ENCODE measurements at regions not wholly inside any gene's neighbourhood (a gene's known extent, or its start where the extent isn't known, plus 50 kb on each side); places are given as distances from the start of the nearest gene placed in this dataset.

DNA sequence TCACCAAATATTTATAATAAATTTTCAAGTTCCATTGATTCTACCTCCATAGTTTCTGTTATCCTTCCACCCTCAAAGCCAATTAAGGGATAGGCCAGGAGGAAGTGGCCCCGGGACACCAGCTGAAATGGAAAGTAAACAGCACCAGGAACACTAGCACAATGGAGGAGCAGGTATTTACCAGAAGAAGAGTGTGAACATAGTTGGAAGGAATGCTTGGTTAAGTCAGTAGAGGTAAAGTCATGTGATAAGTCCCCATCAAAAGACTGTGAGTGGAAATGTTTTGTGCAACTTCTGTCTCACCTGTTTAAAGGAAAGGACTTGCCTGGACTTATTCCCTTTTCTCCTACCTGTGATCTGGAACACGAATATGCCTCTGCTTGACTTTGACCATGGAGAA lies 146.7 kb upstream of the RAI14 start:
- DNase-seq: no peak

DNA sequence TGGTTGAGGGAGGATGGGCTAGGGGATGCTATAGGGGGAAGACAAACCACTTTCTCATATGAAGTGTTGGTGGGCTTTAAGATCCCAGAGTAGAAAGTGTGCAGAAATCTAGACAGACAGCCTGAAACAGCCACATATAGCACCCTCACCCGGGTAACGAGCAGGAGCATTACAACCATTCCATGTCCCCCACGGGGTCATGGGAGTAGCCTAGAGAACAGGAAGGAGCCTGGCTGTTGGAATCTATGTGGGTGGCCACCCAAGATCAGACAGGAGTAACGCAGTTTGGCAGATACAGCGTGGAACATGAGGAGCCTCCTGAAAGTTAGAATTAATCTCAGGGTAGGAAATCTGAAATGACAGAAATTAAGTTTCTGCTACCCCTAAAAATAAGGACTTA lies 146.1 kb upstream of the RAI14 start:
- DNase-seq: no peak

DNA sequence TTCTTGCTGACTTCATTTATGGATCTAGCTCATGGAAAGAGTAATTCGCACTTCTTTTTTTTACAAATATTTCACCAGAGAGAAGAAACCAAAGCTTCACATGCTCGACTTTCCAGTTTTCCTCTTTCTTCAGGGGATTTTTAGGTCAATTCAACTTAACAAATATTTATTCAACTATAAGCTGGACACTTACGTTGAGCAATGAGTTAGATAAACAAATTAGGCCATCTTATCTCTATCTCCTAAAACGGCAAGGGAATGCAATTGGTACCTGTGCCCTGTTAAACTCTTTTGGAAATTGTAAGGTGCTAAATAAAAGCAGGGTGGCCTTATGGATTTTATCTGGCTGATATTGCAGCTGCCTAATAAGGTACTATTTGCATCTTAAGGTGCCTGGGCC lies 145.1 kb upstream of the RAI14 start:
- no peak for DNase-seq

DNA sequence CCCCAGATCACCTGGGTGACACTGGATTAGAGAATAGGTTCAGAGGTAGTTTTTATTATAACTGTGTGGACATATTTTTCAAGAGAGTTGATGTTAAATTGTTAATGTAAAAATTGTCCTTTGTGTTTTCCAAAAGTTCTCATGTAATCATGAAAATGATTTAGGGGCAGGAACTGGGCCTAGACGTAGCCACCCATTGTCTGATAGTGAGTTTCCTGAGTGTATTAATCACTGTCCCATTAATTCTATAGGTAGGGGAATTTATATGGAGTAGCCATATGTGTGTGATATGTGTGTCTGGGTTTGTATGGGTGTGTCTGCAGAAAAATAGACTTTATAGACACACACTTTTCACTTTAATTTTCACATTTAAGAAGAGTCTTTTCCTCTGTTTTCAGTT lies 144.6 kb upstream of the RAI14 start:
- DNase-seq: no peak

DNA sequence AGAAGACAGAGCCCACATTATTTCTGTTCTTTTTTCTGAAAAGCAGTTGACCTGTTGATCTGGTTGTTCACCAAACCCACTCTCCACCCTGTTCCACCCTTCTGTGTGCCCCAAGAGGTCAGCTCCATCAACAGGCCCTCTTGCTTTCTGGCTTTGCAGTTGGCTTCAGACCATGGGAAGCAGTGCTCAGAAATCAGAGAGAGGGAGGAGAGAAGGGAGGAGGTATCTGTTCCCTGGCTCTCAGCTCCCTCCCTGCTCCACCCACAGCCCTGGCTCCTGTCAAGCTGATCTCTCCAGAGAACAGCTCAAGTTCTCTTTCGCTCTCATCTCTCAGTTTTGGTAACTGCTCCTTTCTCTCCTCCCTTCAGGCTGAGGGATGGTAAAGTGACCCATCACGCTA lies 144.2 kb upstream of the RAI14 start:
- DNase-seq: no peak

DNA sequence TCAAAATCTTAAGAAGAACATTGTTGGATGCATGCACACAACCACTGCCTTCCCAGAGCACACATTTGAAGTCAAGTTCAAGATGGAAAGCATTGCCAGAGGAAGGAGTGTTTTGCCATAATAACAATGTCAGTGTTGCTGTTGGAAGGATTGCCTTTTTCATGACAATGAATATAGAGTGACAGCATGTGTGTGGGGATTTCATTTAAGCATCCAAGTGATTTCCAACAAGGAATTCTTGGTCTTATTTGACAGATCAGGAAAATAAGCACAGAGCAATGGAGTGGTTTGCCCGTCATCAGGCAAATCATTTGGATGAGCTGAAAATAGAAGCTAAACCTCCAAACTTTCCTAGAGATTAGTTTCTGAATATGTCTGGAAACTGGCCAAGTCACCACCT lies 140.0 kb upstream of the RAI14 start:
- no peak for DNase-seq

DNA sequence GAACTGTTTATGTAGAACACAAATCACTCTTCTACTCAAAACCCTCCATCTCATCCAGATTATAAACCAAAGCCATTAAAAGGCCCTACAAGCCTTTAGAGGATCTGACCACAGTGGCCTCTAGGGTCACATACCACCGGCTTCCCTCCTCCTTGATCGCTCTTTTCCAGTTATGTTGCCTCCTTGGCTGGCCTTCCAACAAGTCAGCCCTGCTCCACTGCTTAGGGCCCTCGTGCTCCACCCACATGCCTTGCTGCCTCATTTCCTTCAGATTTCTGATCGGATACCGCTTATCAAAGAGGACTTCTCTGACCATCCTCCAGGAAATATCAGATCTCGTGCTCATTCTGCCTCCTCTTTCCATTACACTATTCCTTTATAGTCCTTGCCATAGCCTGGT lies 139.4 kb upstream of the RAI14 start:
- no peak for DNase-seq

DNA sequence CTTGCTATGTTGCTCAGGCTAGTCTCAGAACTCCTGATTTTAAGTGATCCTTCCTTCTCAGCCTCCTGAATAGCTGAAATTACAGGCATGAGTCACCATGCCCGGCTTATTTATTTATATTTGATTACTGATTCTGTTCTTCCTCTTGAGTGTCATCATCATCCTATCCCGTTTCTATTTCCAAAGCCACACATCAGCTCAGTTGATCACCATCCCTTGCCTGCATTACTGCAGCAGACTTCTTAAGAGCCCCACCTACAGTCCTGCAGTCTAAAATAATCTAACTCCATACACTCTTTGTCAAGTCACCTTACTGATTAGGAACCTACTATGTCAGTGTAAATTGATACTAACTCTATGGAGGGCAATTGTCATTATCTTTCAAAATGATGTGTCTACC lies 138.9 kb upstream of the RAI14 start:
- DNase-seq: peak; percentile 33 to 45

DNA sequence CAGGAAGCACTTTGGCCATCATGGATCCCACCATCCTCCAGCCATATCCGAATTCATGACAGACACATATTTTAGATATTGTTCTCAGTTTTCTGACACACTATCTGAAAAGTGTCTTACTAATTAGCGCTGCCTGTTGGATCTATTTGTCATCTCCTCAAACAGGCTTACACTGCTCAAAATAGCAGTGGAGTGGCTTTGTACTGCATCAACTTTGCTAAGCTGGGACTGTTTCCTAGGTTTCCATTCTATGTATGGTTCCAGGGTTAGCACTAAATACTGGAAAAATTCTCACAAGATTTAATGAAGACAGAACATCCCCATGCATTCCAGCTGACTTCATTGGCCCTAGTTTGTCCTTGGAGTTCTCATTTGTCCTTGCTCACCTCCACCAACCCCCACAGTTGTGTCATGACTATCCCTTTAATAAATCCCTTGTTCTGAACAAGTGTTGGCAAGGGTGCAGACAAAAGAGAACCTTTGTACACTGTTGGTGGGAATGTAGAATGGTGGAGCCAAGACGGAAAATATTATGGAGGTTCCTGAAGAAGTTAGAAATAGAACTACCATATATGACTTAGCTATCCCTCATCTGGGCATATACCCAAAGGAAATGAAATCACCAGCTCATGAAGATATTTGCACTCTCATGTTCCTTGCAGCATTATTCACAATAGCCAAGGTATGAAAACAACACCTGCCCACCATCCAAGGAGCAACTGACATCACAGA lies 136.5 kb upstream of the RAI14 start:
- DNase-seq: no peak

DNA sequence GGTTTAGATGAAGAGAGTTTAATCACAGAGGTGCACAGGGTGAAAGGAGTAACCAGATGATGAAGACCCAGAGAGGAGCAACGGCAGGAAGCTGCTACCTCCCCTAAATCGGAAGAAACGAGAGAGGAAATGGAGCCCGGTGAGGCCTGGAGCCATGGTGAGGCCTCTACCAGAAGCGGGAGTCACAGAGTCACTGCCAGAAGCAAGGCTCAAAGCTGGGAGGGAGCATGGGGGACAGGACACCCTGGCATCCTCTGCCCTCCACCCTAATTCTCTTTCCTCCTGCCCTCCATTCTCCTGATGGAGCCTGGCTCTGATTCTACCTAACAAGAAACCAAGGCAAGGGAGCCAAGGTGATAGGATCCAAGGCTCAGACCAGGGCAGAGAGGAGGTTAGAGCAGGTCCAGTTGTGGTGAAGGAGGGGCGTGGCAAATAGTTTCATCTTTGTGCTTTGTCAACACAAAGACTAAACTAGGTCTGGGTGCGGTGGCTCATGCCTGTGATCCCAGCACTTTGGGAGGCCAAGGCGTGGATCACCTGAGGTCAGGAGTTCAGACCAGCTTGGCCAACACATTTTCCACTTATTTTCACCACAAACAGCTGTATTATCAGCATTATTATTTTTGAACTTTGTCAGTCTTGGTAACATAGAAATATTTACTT lies 134.4 kb upstream of the RAI14 start:
- no peak for DNase-seq

DNA sequence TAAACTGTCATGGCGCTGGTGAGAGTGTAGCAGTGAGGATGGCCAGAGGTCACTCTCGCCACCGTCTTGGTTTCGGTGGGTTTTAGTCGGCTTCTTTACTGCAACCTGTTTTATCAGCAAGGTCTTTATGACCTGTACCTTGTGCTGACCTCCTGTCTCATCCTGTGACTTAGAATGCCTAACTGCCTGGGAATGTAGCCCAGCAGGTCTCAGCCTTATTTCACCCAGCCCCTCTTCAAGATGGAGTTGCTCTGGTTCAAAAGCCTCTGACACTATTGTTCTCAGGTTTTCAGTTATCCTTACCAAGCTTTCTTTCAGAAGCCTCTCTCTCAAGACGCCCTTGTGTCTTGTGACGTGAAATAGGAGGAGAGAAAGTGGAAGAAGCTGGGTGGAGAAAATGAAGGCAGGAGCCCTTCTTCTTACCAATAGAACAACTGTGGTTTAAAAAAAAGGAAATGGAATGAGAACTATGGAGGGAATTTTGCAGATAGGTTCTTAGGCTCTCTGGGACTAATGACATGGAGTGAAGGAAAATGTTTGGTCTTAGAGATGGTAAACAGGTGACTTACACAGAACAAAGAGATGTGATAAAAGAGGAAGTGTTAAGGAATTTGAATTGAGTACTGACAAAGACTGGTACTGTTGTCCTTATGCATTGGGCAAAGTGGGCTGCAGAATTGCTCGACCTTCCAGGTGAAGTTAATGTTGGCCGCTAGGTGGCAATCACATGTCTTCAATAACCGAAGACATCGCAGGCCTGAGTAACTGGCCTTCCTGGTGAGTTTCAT lies 133.3 kb upstream of the RAI14 start:
- peak; percentile 64 to 73 for DNase-seq

DNA sequence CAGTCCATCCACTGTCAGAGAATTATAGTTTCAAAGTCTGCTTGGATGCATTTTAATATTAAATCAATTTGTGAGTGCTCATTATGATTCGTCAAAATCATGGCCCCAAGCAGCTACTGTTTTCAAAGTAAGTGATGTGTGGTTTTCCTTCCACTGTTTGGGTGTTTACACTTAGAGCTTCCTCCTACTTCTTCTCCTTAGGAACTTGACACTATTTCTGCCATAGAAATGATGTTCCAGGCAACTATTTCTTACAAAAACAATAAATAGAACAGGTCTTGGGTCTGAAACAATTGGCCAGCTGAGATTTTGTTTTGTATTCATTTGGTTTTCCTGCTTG lies 132.8 kb upstream of the RAI14 start:
- DNase-seq: no peak

DNA sequence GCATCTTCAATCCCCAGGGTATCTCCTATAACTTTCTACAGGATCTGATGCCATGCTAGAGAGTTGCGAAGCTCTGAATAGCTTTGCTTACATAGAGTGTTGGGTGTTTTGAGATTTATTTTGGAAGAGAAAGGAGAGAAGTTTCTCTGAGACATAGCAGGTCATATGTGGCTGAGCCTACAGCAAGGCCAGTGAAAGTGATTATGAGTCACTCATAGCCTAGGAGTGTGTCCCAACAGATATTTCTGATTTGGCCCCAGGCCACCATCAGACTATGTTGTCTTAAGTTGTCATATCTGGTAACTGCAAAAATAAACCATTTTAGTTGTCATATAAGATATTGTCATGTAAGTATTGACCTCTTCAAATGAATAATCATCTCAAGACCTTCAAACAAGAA lies 132.0 kb upstream of the RAI14 start:
- DNase-seq: peak; percentile 38 to 46

DNA sequence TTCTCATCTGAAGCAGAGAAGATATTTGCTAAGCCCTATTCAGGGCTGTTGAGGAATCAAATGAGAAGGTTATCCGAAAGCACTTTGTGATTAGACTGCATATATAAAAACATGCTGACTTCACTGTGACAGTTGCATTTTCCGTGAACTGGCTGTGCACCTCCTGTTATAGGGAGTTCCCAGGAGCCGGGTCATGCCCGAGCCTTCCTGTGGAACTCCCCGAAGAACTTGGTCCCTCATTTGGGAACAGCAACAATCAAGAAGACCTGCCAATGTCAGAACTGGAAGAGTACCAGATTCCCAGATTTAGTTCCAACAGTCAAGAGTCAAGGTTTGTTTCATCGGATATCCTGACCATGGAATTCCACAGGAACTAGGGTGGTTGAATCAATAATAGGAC lies 130.4 kb upstream of the RAI14 start:
- no peak for DNase-seq

DNA sequence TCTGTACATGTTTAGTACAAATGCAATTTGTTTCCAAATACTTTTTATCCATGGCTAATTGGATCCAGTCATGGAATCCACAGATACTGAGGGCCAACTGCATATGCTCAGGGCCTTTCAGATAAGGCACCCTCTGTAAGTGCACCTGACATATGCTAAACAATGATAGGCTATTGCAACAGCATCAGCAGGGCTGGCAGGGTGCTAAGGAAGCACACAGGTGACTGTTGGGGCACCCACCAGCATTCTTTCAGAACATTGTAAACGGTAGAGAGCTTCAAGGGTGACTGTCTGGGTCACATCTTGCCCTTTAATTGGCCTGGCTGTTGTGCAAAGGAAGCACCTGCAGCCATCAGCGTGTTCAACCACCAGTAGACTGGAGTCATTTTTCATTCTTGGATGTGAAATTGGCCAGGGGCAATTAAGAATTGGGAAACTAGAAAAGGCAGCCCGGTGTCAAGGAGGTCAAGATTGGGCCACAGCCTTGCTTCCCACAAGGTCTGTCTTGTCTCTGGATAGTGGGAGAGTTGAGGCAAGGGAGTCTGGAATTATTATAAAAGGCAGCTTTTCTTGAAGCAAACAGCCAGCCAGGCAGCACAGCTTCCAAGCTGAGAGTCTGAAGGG lies 129.3 kb upstream of the RAI14 start:
- no peak for DNase-seq

DNA sequence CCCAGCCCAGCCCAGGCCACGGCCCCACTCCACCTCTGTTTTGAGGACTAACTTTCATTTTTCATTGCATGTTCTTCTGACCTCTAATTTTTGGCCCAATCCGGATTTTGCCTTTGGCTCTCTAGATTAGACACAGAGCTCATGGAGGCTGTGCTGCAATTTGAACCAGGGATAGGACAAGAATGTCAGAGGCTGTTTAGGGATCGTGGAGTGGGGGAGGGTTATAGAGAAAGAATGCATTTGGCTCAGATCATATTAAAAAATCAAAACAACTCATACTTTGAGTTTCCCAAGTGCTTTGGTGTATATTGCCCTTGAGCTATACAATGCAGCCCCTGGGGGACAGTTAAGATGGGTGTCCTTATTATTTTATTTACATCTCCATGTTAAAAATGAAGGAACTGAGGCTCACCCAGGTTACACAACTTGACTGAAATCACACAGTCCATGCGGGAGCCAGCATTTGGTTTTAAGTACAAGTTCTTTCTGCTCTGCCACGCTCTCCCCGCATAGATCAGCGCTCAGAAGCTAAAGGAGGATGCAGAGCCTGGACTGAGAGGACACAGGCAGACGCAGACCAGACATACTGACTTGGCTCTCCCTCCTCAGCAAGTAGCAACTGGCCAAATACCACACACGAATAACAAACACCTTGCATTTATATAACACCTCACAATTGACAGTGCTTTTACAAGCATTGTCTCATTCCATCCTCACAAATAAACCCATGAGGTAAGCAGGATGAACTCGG lies 126.4 kb upstream of the RAI14 start:
- DNase-seq: no peak

DNA sequence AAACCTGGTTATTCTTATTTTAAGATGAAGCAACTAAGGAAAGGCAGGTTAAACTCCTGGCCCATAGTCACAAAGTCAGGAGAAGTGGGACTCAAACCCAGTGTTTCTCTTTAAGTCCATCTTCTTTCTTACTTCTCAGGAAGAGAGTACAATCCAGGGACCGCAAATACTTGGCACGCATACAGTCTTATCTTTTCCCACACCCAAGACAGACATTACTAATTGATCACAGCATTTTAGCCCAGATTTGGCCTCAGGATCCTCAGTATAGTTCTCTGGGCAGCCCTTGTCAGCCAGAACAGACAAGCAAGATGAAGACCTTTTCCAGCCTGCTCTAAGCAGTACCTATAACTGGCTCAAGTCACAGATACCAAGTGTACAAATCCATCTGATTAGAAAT lies 125.5 kb upstream of the RAI14 start:
- DNase-seq: no peak

DNA sequence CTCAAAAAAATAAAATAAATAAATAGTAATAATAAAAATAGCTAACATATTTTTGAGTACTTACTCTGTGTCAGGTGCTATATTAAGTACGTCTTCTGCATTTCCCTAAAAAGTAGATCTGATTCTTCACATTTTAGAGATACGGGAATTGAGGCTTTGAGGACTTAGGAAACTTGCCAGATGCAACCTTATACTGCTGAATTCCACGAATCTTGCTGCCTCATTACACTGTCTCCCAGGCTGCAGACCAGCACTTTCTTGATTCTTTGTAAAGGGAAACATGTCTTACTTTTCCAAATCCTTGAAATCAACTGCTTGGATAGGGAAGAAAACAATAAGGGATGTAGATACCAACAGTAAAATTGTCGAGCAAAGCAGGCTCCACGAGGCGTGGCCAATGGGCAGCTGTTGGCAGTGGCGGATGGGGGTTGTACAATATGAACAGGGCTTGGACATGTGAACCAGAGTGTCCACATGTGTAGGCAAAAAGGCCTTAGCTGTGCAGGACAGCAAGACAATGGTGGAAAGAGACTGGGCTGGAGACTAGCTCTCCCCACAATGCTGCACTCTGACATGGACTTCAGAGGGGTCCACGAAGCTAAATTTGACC lies 124.3 kb upstream of the RAI14 start:
- DNase-seq: no peak

DNA sequence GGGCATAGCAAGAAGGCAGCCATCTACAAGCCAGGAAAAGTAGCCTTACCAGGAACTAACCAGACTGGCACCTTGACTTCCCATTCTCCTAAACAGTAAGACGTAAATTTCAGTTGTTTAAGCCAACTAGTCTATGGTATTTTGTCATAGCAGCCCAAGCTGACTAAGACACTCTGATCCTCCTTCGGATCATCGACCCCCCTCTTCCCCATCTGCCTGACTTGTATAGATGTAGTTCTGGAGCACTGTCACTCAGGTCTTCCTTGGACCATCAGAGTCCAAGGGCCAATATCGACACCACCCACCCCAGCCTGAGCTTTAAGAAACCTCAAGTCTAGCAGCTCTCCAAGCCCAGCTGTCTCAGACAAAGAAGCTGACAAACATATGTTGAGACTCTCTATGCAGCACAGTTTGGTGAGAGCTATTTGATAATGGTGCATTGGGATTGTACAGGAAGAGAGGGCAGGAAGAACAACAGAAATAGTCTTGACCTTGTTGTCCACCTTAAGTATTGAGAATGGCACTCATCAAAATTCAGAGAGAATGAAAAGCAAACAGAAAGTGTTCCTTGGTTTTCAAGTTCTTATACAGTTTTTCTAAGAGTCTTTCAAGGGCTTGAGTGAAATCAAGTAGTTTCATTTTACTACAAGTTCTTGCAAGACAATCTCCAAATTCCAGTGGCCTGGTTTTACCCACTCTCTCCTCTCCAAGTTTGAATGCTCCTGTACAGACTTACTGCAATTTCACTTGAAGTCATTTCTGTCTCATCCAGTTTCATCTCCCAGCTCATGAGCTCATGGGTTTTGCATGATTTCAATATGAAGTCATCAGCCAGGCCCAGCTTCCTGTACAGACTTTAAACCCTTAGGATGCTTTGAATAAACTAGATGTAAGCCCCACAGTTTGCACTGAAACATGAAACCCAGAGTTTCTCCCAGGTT lies 122.3 kb upstream of the RAI14 start:
- no peak for DNase-seq

DNA sequence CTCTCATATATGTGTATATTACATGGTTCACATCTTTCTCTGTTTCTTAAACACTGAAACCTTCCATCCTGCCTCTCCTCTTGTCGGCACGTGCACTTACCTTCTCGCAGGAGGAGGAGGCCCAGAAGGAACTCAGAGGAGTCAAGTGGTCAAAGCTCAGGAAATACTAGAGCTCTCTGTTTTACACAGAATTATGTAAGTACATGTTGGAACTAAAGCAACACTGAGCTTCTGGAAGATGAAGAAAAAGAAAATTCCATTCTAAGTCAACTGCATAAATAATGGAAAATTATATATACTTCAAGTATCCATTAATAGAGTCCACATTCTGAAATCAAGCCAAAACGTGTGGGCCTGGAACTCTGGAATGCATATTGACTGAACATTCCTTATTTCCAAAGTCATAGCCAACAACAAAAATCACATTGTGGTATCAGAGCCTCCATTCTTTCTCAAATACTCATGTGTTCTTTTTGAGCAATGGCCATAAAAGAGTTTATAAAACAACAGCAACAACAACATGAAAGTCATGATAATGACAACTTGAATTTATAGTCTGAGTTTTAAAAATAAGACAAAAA lies 121.5 kb upstream of the RAI14 start:
- DNase-seq: no peak

DNA sequence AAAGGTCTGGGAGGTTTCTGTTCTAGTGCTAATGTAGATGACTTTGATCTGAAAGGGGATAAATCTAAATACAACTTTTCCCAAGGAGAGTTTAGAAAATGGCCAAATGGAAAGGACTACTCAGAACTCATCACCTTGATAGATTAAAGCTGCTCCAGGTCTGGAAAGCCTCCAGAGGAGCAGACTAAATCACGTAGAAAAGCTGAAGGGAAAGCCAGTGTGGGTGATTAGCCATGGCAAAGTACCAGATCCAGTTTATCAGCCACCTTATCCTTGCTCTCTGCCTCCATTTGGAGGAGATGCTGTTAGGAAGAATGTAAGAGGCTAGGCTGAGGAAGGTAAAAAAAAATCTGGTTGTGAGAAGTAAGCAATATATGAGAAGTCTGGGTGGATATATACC lies 120.7 kb upstream of the RAI14 start:
- no peak for DNase-seq

Measured in inflammatory macrophage (primary cell).